HG02852 (cell line): ENCODE measurements at regions not wholly inside any gene's neighbourhood (a gene's known extent, or its start where the extent isn't known, plus 50 kb on each side); places are given as distances from the start of the nearest gene placed in this dataset.
"Not testable (repeated sequence)": the region's sequence is repeated elsewhere in the genome, so short reads cannot be mapped to it uniquely, and the experiment has no call there.

Source experiments
- ATAC-seq: cut with Tn5 transposase; IDR thresholded peaks from one replicate; pipeline ENCODE4 v1.9.1; 2021; ENCODE audit warnings: mild to moderate bottlenecking, moderate library complexity; ENCODE audit not compliant: unreplicated experiment

- ATAC-seq: no peak
These were observed 944.5 kb upstream of the SOX9 start for GRCh38 chr17:71176331-71176730.

- no peak for ATAC-seq
These were observed 943.8 kb upstream of the SOX9 start for GRCh38 chr17:71176928-71177443.

- no peak for ATAC-seq
These were observed 939.9 kb upstream of the SOX9 start for GRCh38 chr17:71180801-71181385.

- ATAC-seq: no peak
These were observed 937.7 kb upstream of the SOX9 start for GRCh38 chr17:71183066-71183660.

GRCh38 chr17:71184716-71185115 is 936.1 kb upstream of the SOX9 start:
- no peak for ATAC-seq

- no peak for ATAC-seq
These were observed 933.5 kb upstream of the SOX9 start for GRCh38 chr17:71187145-71187878.

- ATAC-seq: no peak
These were observed 931.9 kb upstream of the SOX9 start for GRCh38 chr17:71188811-71189492.

- no peak for ATAC-seq
These were observed 931.4 kb upstream of the SOX9 start for GRCh38 chr17:71189493-71189831.

GRCh38 chr17:71192039-71192555 is 928.7 kb upstream of the SOX9 start:
- ATAC-seq: no peak

- no peak for ATAC-seq
These were observed 928.0 kb upstream of the SOX9 start for GRCh38 chr17:71192848-71193247.

GRCh38 chr17:71200597-71200996 is 920.2 kb upstream of the SOX9 start:
- ATAC-seq: no peak

GRCh38 chr17:71201639-71202038 is 919.2 kb upstream of the SOX9 start:
- ATAC-seq: no peak

- no peak for ATAC-seq
These were observed 918.4 kb upstream of the SOX9 start for GRCh38 chr17:71202449-71202848.

- ATAC-seq: no peak
These were observed 916.9 kb upstream of the SOX9 start for GRCh38 chr17:71203953-71204352.

- ATAC-seq: not testable (repeated sequence)
These were observed 914.9 kb upstream of the SOX9 start for GRCh38 chr17:71205951-71206350.

GRCh38 chr17:71208111-71208704 is 912.6 kb upstream of the SOX9 start:
- ATAC-seq: no peak

- ATAC-seq: no peak
These were observed 906.9 kb upstream of the SOX9 start for GRCh38 chr17:71213936-71214335.

GRCh38 chr17:71217769-71218168 is 903.1 kb upstream of the SOX9 start:
- ATAC-seq: no peak

- ATAC-seq: no peak
These were observed 895.8 kb upstream of the SOX9 start for GRCh38 chr17:71224824-71225575.

- ATAC-seq: no peak
These were observed 893.0 kb upstream of the SOX9 start for GRCh38 chr17:71227841-71228240.
